WTC11 (cell line): ENCODE measurements at regions not wholly inside any gene's neighbourhood (a gene's known extent, or its start where the extent isn't known, plus 50 kb on each side); places are given as distances from the start of the nearest gene placed in this dataset.

Experiments used
- ATF6 ChIP-seq: sonication (generic); formaldehyde crosslinking; IDR thresholded peaks from 2 replicates; pipeline ENCODE4 v1.8.1; 2023; ENCODE audit warnings: mild to moderate bottlenecking, missing genetic modification reagents
- CTCF ChIP-seq: fragments of 200-600 bp; IDR thresholded peaks from 2 replicates; pipeline ENCODE4 v1.8.0; 2022; ENCODE audit warnings: antibody characterized with exemption
- E2F4 ChIP-seq: sonication (generic); formaldehyde crosslinking; IDR thresholded peaks from 2 replicates; pipeline ENCODE4 v1.8.1; 2022; ENCODE audit warnings: low read depth, mild to moderate bottlenecking, moderate library complexity, missing genetic modification reagents, borderline replicate concordance
- E2F5 ChIP-seq: sonication (generic); formaldehyde crosslinking; IDR thresholded peaks from 2 replicates; pipeline ENCODE4 v1.8.1; 2022; ENCODE audit warnings: mild to moderate bottlenecking, moderate library complexity, missing genetic modification reagents
- ETV6 ChIP-seq: sonication (generic); formaldehyde crosslinking; IDR thresholded peaks from 2 replicates; pipeline ENCODE4 v1.8.1; 2022; ENCODE audit warnings: mild to moderate bottlenecking, missing genetic modification reagents
- FOXJ3 ChIP-seq: sonication (generic); formaldehyde crosslinking; IDR thresholded peaks from 2 replicates; pipeline ENCODE4 v1.9.0; 2021; ENCODE audit warnings: missing genetic modification reagents, mild to moderate bottlenecking, borderline replicate concordance
- FOXP1 ChIP-seq: sonication (generic); formaldehyde crosslinking; IDR thresholded peaks from 2 replicates; pipeline ENCODE4 v1.8.0; 2022; ENCODE audit warnings: missing genetic modification reagents, mild to moderate bottlenecking, moderate library complexity, borderline replicate concordance
- MAX ChIP-seq: sonication (generic); formaldehyde crosslinking; IDR thresholded peaks from 2 replicates; pipeline ENCODE4 v1.8.0; 2022; ENCODE audit warnings: mild to moderate bottlenecking, missing genetic modification reagents
- NR3C1 ChIP-seq: sonication (generic); formaldehyde crosslinking; conservative IDR thresholded peaks from 2 replicates; pipeline ENCODE4 v1.8.1; 2023; ENCODE audit warnings: low read depth, mild to moderate bottlenecking, missing genetic modification reagents
- TEAD4 ChIP-seq: sonication (generic); formaldehyde crosslinking; IDR thresholded peaks from 2 replicates; pipeline ENCODE4 v1.8.0; 2022; ENCODE audit warnings: mild to moderate bottlenecking, missing genetic modification reagents
- USF1 ChIP-seq: sonication (generic); formaldehyde crosslinking; IDR thresholded peaks from 2 replicates; pipeline ENCODE4 v1.8.0; 2022; ENCODE audit warnings: mild to moderate bottlenecking, missing genetic modification reagents
- ZNF219 ChIP-seq: sonication (generic); formaldehyde crosslinking; IDR thresholded peaks from 2 replicates; pipeline ENCODE4 v1.8.0; 2023; ENCODE audit warnings: missing genetic modification reagents, mild to moderate bottlenecking, borderline replicate concordance
- ZNF263 ChIP-seq: sonication (generic); formaldehyde crosslinking; IDR thresholded peaks from 2 replicates; pipeline ENCODE4 v1.8.1; 2022; ENCODE audit warnings: low read depth, mild to moderate bottlenecking, moderate library complexity, missing genetic modification reagents

- TF ChIP-seq E2F5 (CRISPR knock-in tag), result no peak
- TF ChIP-seq CTCF, result no peak
- no peak for TF ChIP-seq E2F4 (CRISPR knock-in tag)
- TF ChIP-seq ZNF219 (CRISPR knock-in tag), result no peak
- TF ChIP-seq ETV6 (CRISPR knock-in tag), result no peak
- TF ChIP-seq USF1 (CRISPR knock-in tag), result no peak
- no peak for TF ChIP-seq MAX (CRISPR knock-in tag)
- TF ChIP-seq ATF6 (CRISPR knock-in tag), result no peak
- no peak for TF ChIP-seq NR3C1
- TF ChIP-seq FOXJ3 (CRISPR knock-in tag), result no peak
- TF ChIP-seq FOXP1 (CRISPR knock-in tag), result no peak
- no peak for TF ChIP-seq TEAD4 (CRISPR knock-in tag)
- no peak for TF ChIP-seq ZNF263 (CRISPR knock-in tag)
Measured at GRCh38 chr3:5348229-5348902, 160.9 kb downstream of the EDEM1 start.
